GM21367 (cell line): ENCODE measurements at regions not wholly inside any gene's neighbourhood (a gene's known extent, or its start where the extent isn't known, plus 50 kb on each side); places are given as distances from the start of the nearest gene placed in this dataset.
"Not testable (repeated sequence)": the region's sequence is repeated elsewhere in the genome, so short reads cannot be mapped to it uniquely, and the experiment has no call there.

Experiments used
- ATAC-seq: cut with Tn5 transposase; IDR thresholded peaks from one replicate; pipeline ENCODE4 v1.9.1; 2021; ENCODE audit not compliant: unreplicated experiment

- ATAC-seq: no peak
Observed at GRCh38 chr3:88403319-88403718, 253.6 kb downstream of the C3orf38 start.

GRCh38 chr3:88408097-88408496, 258.3 kb downstream of the C3orf38 start:
- ATAC-seq: no peak

- ATAC-seq: no peak
Observed at GRCh38 chr3:88408935-88409334, 259.2 kb downstream of the C3orf38 start.

- no peak for ATAC-seq
Observed at GRCh38 chr3:88410259-88410658, 260.5 kb downstream of the C3orf38 start.

GRCh38 chr3:88412346-88412745, 262.6 kb downstream of the C3orf38 start:
- ATAC-seq: no peak

- ATAC-seq: no peak
Observed at GRCh38 chr3:88416436-88416835, 266.7 kb downstream of the C3orf38 start.

GRCh38 chr3:88418219-88418618, 268.5 kb downstream of the C3orf38 start:
- no peak for ATAC-seq

- ATAC-seq: peak; percentile 99
Observed at GRCh38 chr3:88433568-88433967, 283.8 kb downstream of the C3orf38 start.

- ATAC-seq: no peak
Observed at GRCh38 chr3:88434001-88434400, 284.2 kb downstream of the C3orf38 start.

GRCh38 chr3:88440701-88441100, 290.9 kb downstream of the C3orf38 start:
- ATAC-seq: peak; percentile 66

GRCh38 chr3:88443066-88443465, 293.3 kb downstream of the C3orf38 start:
- ATAC-seq: no peak

GRCh38 chr3:88444251-88444650, 294.5 kb downstream of the C3orf38 start:
- no peak for ATAC-seq

- ATAC-seq: no peak
Observed at GRCh38 chr3:88452228-88452627, 302.5 kb downstream of the C3orf38 start.

GRCh38 chr3:88460369-88460768, 310.6 kb downstream of the C3orf38 start:
- ATAC-seq: no peak

GRCh38 chr3:88462230-88462629, 312.5 kb downstream of the C3orf38 start:
- ATAC-seq: no peak

GRCh38 chr3:88467191-88467590, 317.4 kb downstream of the C3orf38 start:
- no peak for ATAC-seq

- no peak for ATAC-seq
Observed at GRCh38 chr3:88469216-88469615, 319.5 kb downstream of the C3orf38 start.

GRCh38 chr3:88478460-88478859, 328.7 kb downstream of the C3orf38 start:
- ATAC-seq: no peak

GRCh38 chr3:88480822-88481221, 331.1 kb downstream of the C3orf38 start:
- ATAC-seq: no peak

- no peak for ATAC-seq
Observed at GRCh38 chr3:88485001-88485400, 335.2 kb downstream of the C3orf38 start.

GRCh38 chr3:88508818-88509217, 359.1 kb downstream of the C3orf38 start:
- not testable (repeated sequence) for ATAC-seq

GRCh38 chr3:88509582-88509981, 359.8 kb downstream of the C3orf38 start:
- no peak for ATAC-seq

- ATAC-seq: no peak
Observed at GRCh38 chr3:88528494-88528893, 378.7 kb downstream of the C3orf38 start.

GRCh38 chr3:88534534-88534933, 384.8 kb downstream of the C3orf38 start:
- no peak for ATAC-seq
